NCI-H2029 (cell line): ENCODE measurements at regions not wholly inside any gene's neighbourhood (a gene's known extent, or its start where the extent isn't known, plus 50 kb on each side); places are given as distances from the start of the nearest gene placed in this dataset.

Experiments used
- DNase-seq: peaks from one replicate; lab custom pipeline; 2025; lab: John Stamatoyannopoulos, UW

- DNase-seq, result peak; percentile 19
These were observed 94.7 kb upstream of the DIPK2B start for GRCh38 chrX:45295259-45295986.

GRCh38 chrX:45274576-45274975 lies 73.9 kb upstream of the DIPK2B start:
- DNase-seq, result no peak

GRCh38 chrX:45267007-45267406 lies 66.3 kb upstream of the DIPK2B start:
- DNase-seq, result no peak

GRCh38 chrX:45266456-45266855 lies 65.8 kb upstream of the DIPK2B start:
- DNase-seq, result no peak

- DNase-seq, result no peak
These were observed 64.2 kb upstream of the DIPK2B start for GRCh38 chrX:45264865-45265264.

- no peak for DNase-seq
These were observed 60.8 kb upstream of the DIPK2B start for GRCh38 chrX:45261471-45261870.

GRCh38 chrX:45261005-45261404 lies 60.3 kb upstream of the DIPK2B start:
- DNase-seq, result no peak

GRCh38 chrX:45258731-45259402 lies 58.2 kb upstream of the DIPK2B start:
- DNase-seq, result no peak
